ENCODE measurements at regions not wholly inside any gene's neighbourhood (a gene's known extent, or its start where the extent isn't known, plus 50 kb on each side); places are given as distances from the start of the nearest gene placed in this dataset.

DNA sequence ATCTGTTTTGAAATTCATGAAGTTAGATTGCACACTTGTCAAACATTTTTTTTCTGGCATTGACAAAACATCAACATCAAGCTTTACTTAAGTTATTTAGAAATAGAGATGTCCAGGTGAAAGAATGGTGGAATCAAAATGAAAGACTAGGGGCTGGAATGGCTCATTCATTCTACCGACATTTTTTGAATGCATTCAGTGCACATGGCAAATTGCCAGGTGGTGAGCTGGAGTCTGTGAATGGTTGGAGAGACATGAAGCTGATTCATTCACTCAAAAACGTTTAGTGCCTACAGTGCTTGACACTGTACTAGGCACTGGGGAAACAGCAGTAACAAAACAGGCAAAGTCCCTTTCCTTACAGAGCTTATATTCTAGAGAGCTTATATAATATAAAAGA is 292.4 kb downstream of the PPP1R2C start:
- H3K4me3 ChIP-seq (ENCODE audit: insufficient read depth, low read length, poor library complexity, severe bottlenecking) = no peak overlapping the region
- no peaks in the 10 kb centered on the region for H3K79me2 ChIP-seq (ENCODE audit: insufficient read depth, low read length)
- H3K9ac ChIP-seq (ENCODE audit: low read length) = no peak overlapping the region
- no peak overlapping the region for H3K27ac ChIP-seq (ENCODE audit: low read depth, low read length)
- H2AFZ ChIP-seq (ENCODE audit: low read depth, low read length, severe bottlenecking) = no peak overlapping the region
- no peaks in the 10 kb centered on the region for H3F3A ChIP-seq (ENCODE audit: insufficient read depth)
- TF ChIP-seq EZH2phosphoT487 (conservative IDR thresholded peaks at IDR 0.05; ENCODE audit: low read length) = no peak
- TF ChIP-seq, protein P1, sequence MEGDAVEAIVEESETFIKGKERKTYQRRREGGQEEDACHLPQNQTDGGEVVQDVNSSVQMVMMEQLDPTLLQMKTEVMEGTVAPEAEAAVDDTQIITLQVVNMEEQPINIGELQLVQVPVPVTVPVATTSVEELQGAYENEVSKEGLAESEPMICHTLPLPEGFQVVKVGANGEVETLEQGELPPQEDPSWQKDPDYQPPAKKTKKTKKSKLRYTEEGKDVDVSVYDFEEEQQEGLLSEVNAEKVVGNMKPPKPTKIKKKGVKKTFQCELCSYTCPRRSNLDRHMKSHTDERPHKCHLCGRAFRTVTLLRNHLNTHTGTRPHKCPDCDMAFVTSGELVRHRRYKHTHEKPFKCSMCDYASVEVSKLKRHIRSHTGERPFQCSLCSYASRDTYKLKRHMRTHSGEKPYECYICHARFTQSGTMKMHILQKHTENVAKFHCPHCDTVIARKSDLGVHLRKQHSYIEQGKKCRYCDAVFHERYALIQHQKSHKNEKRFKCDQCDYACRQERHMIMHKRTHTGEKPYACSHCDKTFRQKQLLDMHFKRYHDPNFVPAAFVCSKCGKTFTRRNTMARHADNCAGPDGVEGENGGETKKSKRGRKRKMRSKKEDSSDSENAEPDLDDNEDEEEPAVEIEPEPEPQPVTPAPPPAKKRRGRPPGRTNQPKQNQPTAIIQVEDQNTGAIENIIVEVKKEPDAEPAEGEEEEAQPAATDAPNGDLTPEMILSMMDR (IDR thresholded peaks at IDR 0.05; ENCODE audit: insufficient read depth, low read length, poor library complexity, severe bottlenecking) = no peak
- H3K9me2 ChIP-seq (replicated peaks; ENCODE audit: insufficient read depth, low read length) = no peaks in the 10 kb centered on the region
- H4K20me1 ChIP-seq (ENCODE audit: low read depth, low read length) = no peaks in the 10 kb centered on the region
- H3K9me3 ChIP-seq (ENCODE audit: insufficient read depth, low read length) = no peaks in the 10 kb centered on the region
- no peak overlapping the region for H3K4me2 ChIP-seq (ENCODE audit: low read depth, low read length, poor library complexity, severe bottlenecking)
- no peaks in the 10 kb centered on the region for H3K36me3 ChIP-seq (ENCODE audit: low read length)
- no peaks in the 10 kb centered on the region for H3K27me3 ChIP-seq (ENCODE audit: low read length)

- TF ChIP-seq, protein P1 (IDR thresholded peaks at IDR 0.05; ENCODE audit: insufficient read depth, low read length, poor library complexity, severe bottlenecking) = no peak
- no peak for TF ChIP-seq EZH2phosphoT487 (conservative IDR thresholded peaks at IDR 0.05; ENCODE audit: low read length)
- H3K4me2 ChIP-seq (ENCODE audit: low read depth, low read length, poor library complexity, severe bottlenecking) = no peak overlapping the region
- H3K4me3 ChIP-seq (ENCODE audit: insufficient read depth, low read length, poor library complexity, severe bottlenecking) = no peak overlapping the region
- H3K9me3 ChIP-seq (ENCODE audit: insufficient read depth, low read length) = no peaks in the 10 kb centered on the region
- H3K9ac ChIP-seq (ENCODE audit: low read length) = no peak overlapping the region
- H3K27ac ChIP-seq (ENCODE audit: low read depth, low read length) = no peak overlapping the region
- H3K36me3 ChIP-seq (ENCODE audit: low read length) = no peaks in the 10 kb centered on the region
- no peaks in the 10 kb centered on the region for H3K79me2 ChIP-seq (ENCODE audit: insufficient read depth, low read length)
- H4K20me1 ChIP-seq (ENCODE audit: low read depth, low read length) = no peaks in the 10 kb centered on the region
- H3K9me2 ChIP-seq (replicated peaks; ENCODE audit: insufficient read depth, low read length) = no peaks in the 10 kb centered on the region
- H2AFZ ChIP-seq (ENCODE audit: low read depth, low read length, severe bottlenecking) = no peak overlapping the region
- H3K27me3 ChIP-seq (ENCODE audit: low read length) = no peaks in the 10 kb centered on the region
- no peaks in the 10 kb centered on the region for H3F3A ChIP-seq (ENCODE audit: insufficient read depth)
Measured at GRCh38 chrX:42484233-42484632, 293.7 kb downstream of the PPP1R2C start.

DNA sequence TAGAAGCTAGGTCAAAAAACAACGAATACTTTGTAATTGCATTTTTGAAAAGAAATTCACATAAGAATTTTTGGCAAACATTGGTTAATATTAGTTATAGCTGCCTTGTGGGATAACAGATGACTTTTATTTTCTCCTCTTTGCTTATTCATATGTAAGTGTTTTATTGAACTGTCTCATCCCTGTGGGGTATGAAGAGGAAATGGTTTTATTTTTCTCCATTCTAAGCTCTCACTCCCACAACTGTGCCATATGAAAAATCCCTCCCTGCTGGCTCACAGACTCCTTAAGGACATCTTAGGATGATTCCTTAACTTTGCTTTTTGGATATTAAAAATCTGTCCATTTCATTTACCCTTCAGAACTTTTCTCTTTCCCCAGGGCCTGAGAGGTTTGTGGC is 300.6 kb downstream of the PPP1R2C start:
- Histone ChIP-seq H3K79me2 (ENCODE audit: insufficient read depth, low read length) (no peaks in the 10 kb centered on the region), H3K36me3 (ENCODE audit: low read length) (no peaks in the 10 kb centered on the region), H4K20me1 (ENCODE audit: low read depth, low read length) (no peaks in the 10 kb centered on the region), H3K4me3 (ENCODE audit: insufficient read depth, low read length, poor library complexity, severe bottlenecking) (no peak overlapping the region), H3K9me2 (replicated peaks; ENCODE audit: insufficient read depth, low read length) (no peaks in the 10 kb centered on the region), H3K4me2 (ENCODE audit: low read depth, low read length, poor library complexity, severe bottlenecking) (no peak overlapping the region), H3F3A (ENCODE audit: insufficient read depth) (no peaks in the 10 kb centered on the region), H3K9ac (ENCODE audit: low read length) (no peak overlapping the region), H3K9me3 (ENCODE audit: insufficient read depth, low read length) (no peaks in the 10 kb centered on the region), H3K27me3 (ENCODE audit: low read length) (no peaks in the 10 kb centered on the region), H3K27ac (ENCODE audit: low read depth, low read length) (no peak overlapping the region), H2AFZ (ENCODE audit: low read depth, low read length, severe bottlenecking) (no peak overlapping the region)
- TF ChIP-seq, protein P1 (IDR thresholded peaks at IDR 0.05; ENCODE audit: insufficient read depth, low read length, poor library complexity, severe bottlenecking) = no peak
- TF ChIP-seq EZH2phosphoT487 (conservative IDR thresholded peaks at IDR 0.05; ENCODE audit: low read length) = no peak

Data from SU-DHL-6 (cell line).